ENCODE measurements at regions not wholly inside any gene's neighbourhood (a gene's known extent, or its start where the extent isn't known, plus 50 kb on each side); places are given as distances from the start of the nearest gene placed in this dataset.

DNA sequence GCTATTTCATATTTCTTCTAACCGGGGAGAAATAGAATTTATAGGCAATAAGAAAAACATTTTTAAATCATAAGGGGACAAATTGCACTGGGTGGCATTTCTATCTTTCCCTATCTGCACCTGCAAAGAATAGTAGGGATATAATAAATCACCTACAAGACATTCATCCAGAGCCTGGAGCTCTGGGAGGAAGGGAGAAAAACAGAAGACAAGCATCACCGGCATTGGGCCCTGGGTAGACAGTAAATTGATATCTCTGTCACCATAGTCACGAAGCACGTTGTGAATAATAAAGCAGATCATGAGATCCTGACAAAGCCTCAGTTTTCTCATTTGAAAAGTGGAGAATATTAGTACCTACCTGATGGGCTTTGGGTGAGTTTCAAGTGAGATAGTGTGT, 685.6 kb downstream of the XPNPEP1 start:
- TF ChIP-seq, protein P1, sequence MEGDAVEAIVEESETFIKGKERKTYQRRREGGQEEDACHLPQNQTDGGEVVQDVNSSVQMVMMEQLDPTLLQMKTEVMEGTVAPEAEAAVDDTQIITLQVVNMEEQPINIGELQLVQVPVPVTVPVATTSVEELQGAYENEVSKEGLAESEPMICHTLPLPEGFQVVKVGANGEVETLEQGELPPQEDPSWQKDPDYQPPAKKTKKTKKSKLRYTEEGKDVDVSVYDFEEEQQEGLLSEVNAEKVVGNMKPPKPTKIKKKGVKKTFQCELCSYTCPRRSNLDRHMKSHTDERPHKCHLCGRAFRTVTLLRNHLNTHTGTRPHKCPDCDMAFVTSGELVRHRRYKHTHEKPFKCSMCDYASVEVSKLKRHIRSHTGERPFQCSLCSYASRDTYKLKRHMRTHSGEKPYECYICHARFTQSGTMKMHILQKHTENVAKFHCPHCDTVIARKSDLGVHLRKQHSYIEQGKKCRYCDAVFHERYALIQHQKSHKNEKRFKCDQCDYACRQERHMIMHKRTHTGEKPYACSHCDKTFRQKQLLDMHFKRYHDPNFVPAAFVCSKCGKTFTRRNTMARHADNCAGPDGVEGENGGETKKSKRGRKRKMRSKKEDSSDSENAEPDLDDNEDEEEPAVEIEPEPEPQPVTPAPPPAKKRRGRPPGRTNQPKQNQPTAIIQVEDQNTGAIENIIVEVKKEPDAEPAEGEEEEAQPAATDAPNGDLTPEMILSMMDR (IDR thresholded peaks at IDR 0.05; ENCODE audit: insufficient read depth, low read length, poor library complexity, severe bottlenecking), result no peak
- no peak for TF ChIP-seq EZH2phosphoT487 (conservative IDR thresholded peaks at IDR 0.05; ENCODE audit: low read length)
